Keratinocyte (primary cell): ENCODE measurements at regions not wholly inside any gene's neighbourhood (a gene's known extent, or its start where the extent isn't known, plus 50 kb on each side); places are given as distances from the start of the nearest gene placed in this dataset.

Source experiments
- DNase-seq: peaks from one replicate; pipeline ENCODE4 v3.0.0-alpha.2; 2011; ENCODE audit warnings: low read depth, missing footprints, low spot score
- FAIRE-seq: peaks from 2 replicates; lab custom pipeline; 2011; peaks lifted over from hg19 to GRCh38; lab: Jason Lieb, UNC
- H2AFZ ChIP-seq: 2 replicates; pipeline ENCODE4 v1.6.0; 2012; ENCODE audit warnings: low read length, control low read depth, inconsistent platforms; ENCODE audit not compliant: control insufficient read depth
- H3K27ac ChIP-seq: 2 replicates; pipeline ENCODE4 v1.5.1; 2011; ENCODE audit warnings: low read length; ENCODE audit not compliant: control insufficient read depth, insufficient read depth
- H3K27me3 ChIP-seq: 3 replicates; pipeline ENCODE4 v1.6.0; 2011; ENCODE audit warnings: low read length; ENCODE audit not compliant: control insufficient read depth, insufficient read depth; ENCODE audit errors: extremely low read depth
- H3K36me3 ChIP-seq, 2 experiments: 2 replicates in 1 of 2; 3 replicates in 1 of 2; pipeline ENCODE4 v1.5.1; 2011; ENCODE audit warnings: low read length in 2 of 2, mild to moderate bottlenecking in 1 of 2; ENCODE audit not compliant: control insufficient read depth in 2 of 2, insufficient read depth in 2 of 2; ENCODE audit errors: extremely low read depth in 1 of 2
- H3K4me1 ChIP-seq: 3 replicates; pipeline ENCODE4 v1.5.1; 2011; ENCODE audit warnings: low read length; ENCODE audit not compliant: control insufficient read depth, insufficient read depth; ENCODE audit errors: extremely low read depth
- H3K4me2 ChIP-seq: 3 replicates; pipeline ENCODE4 v1.6.0; 2011; ENCODE audit warnings: low read depth, low read length; ENCODE audit not compliant: control insufficient read depth, insufficient read depth; ENCODE audit errors: extremely low read depth
- H3K4me3 ChIP-seq, 3 experiments: fragments of 200-600 bp in 1 of 3; sonication (generic) in 1 of 3; 2 replicates in 2 of 3; 3 replicates in 1 of 3; pipeline ENCODE4 v1.5.1; 2011 to 2016; ENCODE audit warnings: low read length in 3 of 3, mild to moderate bottlenecking in 3 of 3, control low read depth in 2 of 3, inconsistent platforms in 1 of 3, low read depth in 1 of 3, mixed read lengths in 1 of 3, mixed run types in 1 of 3, moderate library complexity in 1 of 3; ENCODE audit not compliant: control insufficient read depth in 2 of 3, insufficient read depth in 2 of 3; ENCODE audit errors: extremely low read depth in 1 of 3
- H3K79me2 ChIP-seq: 2 replicates; pipeline ENCODE4 v1.6.0; 2012; ENCODE audit warnings: low read length; ENCODE audit not compliant: control insufficient read depth, insufficient read depth
- H3K9ac ChIP-seq: 3 replicates; pipeline ENCODE4 v1.6.0; 2011; ENCODE audit warnings: low read length; ENCODE audit not compliant: control insufficient read depth, insufficient read depth; ENCODE audit errors: extremely low read depth
- H3K9me1 ChIP-seq: 3 replicates; pipeline ENCODE4 v1.6.0; 2011; ENCODE audit warnings: low read length; ENCODE audit not compliant: control insufficient read depth, insufficient read depth; ENCODE audit errors: extremely low read depth
- H3K9me3 ChIP-seq: 2 replicates; pipeline ENCODE4 v1.5.1; 2012; ENCODE audit warnings: low read depth, low read length; ENCODE audit not compliant: control insufficient read depth
- H4K20me1 ChIP-seq: 3 replicates; pipeline ENCODE4 v1.6.0; 2011; ENCODE audit warnings: low read length; ENCODE audit not compliant: control insufficient read depth, insufficient read depth; ENCODE audit errors: extremely low read depth
- EZH2 ChIP-seq: IDR thresholded peaks from one replicate; pipeline ENCODE4 v1.6.1; 2012; ENCODE audit warnings: inconsistent platforms, mild to moderate bottlenecking, low read length, moderate library complexity
- dilution Hi-C: fragments of 300-500 bp; cut with MboI; formaldehyde crosslinking; loops from one replicate; pipeline ENCODE4 v1.7.0; 2020; ENCODE audit warnings: low sequenced_read_pairs; ENCODE audit not compliant: extremely low pct_ligation_motif_present
- TF ChIP-seq, protein P1 (sequence below), 3 experiments: IDR thresholded peaks in 1 of 3; conservative IDR thresholded peaks in 1 of 3; optimal IDR thresholded peaks in 1 of 3; 2 replicates in 2 of 3; 3 replicates in 1 of 3; pipeline versions ENCODE3 to v1.5.1; 2011; ENCODE audit warnings: low read length in 3 of 3, mild to moderate bottlenecking in 3 of 3, moderate library complexity in 2 of 3, control low read depth in 1 of 3, inconsistent platforms in 1 of 3; ENCODE audit not compliant: insufficient read depth in 2 of 3; ENCODE audit errors: extremely low read depth in 1 of 3

DNA sequence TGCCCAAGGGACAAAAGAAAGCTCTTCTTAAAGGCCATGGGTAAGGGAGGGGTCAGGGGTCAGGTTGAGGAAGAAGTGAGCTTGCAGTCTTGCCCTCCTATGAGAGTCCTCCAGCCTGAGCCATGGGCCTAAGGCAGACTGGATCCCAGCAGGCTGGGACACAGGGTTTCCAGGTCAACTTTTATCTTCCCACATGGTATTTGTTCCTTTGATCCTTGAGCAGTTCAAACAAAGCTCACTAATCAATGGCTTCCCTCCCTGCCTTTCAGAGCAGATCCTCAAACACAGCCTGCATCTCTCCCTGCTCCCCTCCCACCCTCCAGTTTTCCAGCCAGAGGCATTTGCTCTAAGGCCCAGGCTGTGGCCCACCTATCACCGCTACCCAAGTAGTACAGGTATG lies 589.3 kb downstream of the INSC start:
- TF ChIP-seq EZH2 = no peak
- TF ChIP-seq, protein P1, sequence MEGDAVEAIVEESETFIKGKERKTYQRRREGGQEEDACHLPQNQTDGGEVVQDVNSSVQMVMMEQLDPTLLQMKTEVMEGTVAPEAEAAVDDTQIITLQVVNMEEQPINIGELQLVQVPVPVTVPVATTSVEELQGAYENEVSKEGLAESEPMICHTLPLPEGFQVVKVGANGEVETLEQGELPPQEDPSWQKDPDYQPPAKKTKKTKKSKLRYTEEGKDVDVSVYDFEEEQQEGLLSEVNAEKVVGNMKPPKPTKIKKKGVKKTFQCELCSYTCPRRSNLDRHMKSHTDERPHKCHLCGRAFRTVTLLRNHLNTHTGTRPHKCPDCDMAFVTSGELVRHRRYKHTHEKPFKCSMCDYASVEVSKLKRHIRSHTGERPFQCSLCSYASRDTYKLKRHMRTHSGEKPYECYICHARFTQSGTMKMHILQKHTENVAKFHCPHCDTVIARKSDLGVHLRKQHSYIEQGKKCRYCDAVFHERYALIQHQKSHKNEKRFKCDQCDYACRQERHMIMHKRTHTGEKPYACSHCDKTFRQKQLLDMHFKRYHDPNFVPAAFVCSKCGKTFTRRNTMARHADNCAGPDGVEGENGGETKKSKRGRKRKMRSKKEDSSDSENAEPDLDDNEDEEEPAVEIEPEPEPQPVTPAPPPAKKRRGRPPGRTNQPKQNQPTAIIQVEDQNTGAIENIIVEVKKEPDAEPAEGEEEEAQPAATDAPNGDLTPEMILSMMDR (optimal IDR thresholded peaks at IDR 0.05 in 1 of 3, IDR thresholded peaks at IDR 0.05 in 1 of 3, conservative IDR thresholded peaks at IDR 0.05 in 1 of 3; ENCODE audit: extremely low read depth in 1 of 3, insufficient read depth in 2 of 3, low read length in 3 of 3) = no peak
- Histone ChIP-seq H3K27ac (no peak overlapping the region), H3K4me2 (no peak overlapping the region), H3K9me1 (no peaks in the 10 kb centered on the region), H3K27me3 (no peaks in the 10 kb centered on the region), H3K36me3 (no peaks in the 10 kb centered on the region), H2AFZ (no peak overlapping the region), H3K79me2 (no peaks in the 10 kb centered on the region), H3K4me3 (no peak overlapping the region), H3K4me1 (no peaks in the 10 kb centered on the region), H3K9ac (no peak overlapping the region), H4K20me1 (no peaks in the 10 kb centered on the region), H3K9me3 (no peaks in the 10 kb centered on the region)
- DNase-seq = no peak
- dilution Hi-C loops = no loop called here
- no peak for FAIRE-seq

DNA sequence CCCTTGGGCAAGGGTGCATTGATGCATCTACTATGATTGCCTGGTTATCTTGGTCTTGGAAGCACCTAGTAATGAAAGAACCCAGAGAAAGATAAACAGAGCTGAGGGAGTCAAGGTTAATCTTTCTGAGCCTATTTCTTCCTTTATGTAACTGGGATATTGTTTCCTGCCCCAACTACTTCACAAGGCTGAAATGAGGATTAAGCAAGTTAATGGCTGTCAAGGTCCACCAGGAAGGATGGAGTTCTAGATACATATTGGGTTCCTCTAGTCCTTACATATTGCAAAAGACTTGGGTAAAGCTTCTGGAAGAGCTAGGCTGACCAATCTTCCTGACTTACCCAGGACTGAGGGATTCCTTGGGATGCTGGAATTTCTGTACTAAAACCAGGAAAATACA lies 589.8 kb downstream of the INSC start:
- Histone ChIP-seq H3K27me3 (no peaks in the 10 kb centered on the region), H2AFZ (no peak overlapping the region), H3K79me2 (no peaks in the 10 kb centered on the region), H3K9me1 (no peaks in the 10 kb centered on the region), H3K4me3 (no peak overlapping the region), H3K9me3 (no peaks in the 10 kb centered on the region), H3K27ac (no peak overlapping the region), H3K36me3 (no peaks in the 10 kb centered on the region), H3K4me2 (no peak overlapping the region), H3K4me1 (no peaks in the 10 kb centered on the region), H4K20me1 (no peaks in the 10 kb centered on the region), H3K9ac (no peak overlapping the region)
- DNase-seq (no peak), FAIRE-seq (no peak)
- no peak for TF ChIP-seq EZH2
- TF ChIP-seq, protein P1 (optimal IDR thresholded peaks at IDR 0.05 in 1 of 3, IDR thresholded peaks at IDR 0.05 in 1 of 3, conservative IDR thresholded peaks at IDR 0.05 in 1 of 3; ENCODE audit: extremely low read depth in 1 of 3, insufficient read depth in 2 of 3, low read length in 3 of 3) = no peak
- dilution Hi-C loops = no loop called here
